Calu3 (cell line): ENCODE measurements at regions not wholly inside any gene's neighbourhood (a gene's known extent, or its start where the extent isn't known, plus 50 kb on each side); places are given as distances from the start of the nearest gene placed in this dataset.

Source experiments
- BruUV-seq: library from RNA; stranded (reverse); fragments of 400-500 nt; replicated peaks from 2 replicates; lab custom pipeline; 2021; lab: Mats Ljungman, UMichigan
- CTCF ChIA-PET: fragments of 300-600 bp; sonication (Branson Sonifier 250); formaldehyde crosslinking; loops from one replicate; lab custom pipeline; 2022; ENCODE audit warnings: antibody characterized with exemption; lab: Charles Lee
- DNase-seq: peaks from one replicate; pipeline ENCODE4 v3.0.0; 2022
- H3K27ac Mint-ChIP-seq: one replicate; pipeline ENCODE4 v1.8.0; 2022; ENCODE audit warnings: mixed read lengths; ENCODE audit not compliant: unreplicated experiment
- H3K27me3 Mint-ChIP-seq: one replicate; pipeline ENCODE4 v1.8.0; 2022; ENCODE audit warnings: mixed read lengths; ENCODE audit not compliant: unreplicated experiment
- H3K36me3 Mint-ChIP-seq: one replicate; pipeline ENCODE4 v1.8.0; 2022; ENCODE audit warnings: mild to moderate bottlenecking, moderate library complexity, mixed read lengths; ENCODE audit not compliant: insufficient read depth, unreplicated experiment
- H3K4me1 Mint-ChIP-seq: one replicate; pipeline ENCODE4 v1.8.0; 2022; ENCODE audit warnings: mild to moderate bottlenecking, low read depth, mixed read lengths; ENCODE audit not compliant: unreplicated experiment
- H3K4me3 Mint-ChIP-seq: one replicate; pipeline ENCODE4 v1.8.0; 2022; ENCODE audit warnings: mild to moderate bottlenecking, low read depth, moderate library complexity, mixed read lengths; ENCODE audit not compliant: unreplicated experiment
- H3K9me3 Mint-ChIP-seq: one replicate; pipeline ENCODE4 v1.8.0; 2022; ENCODE audit warnings: low read depth, mixed read lengths; ENCODE audit not compliant: unreplicated experiment
- CTCF ChIP-seq: fragments of 200-600 bp; IDR thresholded peaks from one replicate; pipeline ENCODE4 v1.8.0; 2022; ENCODE audit warnings: antibody characterized with exemption; ENCODE audit not compliant: unreplicated experiment
- intact Hi-C: fragments of 100-400 bp; cut with micrococcal nuclease; formaldehyde crosslinking; loops from one replicate; pipeline ENCODE4 v1.10.0; 2022; ENCODE audit not compliant: unreplicated experiment

GRCh38 chr13:110777251-110777820 is 63.8 kb downstream of the ING1 start:
- no TSS peak for BruUV-seq
- no peak overlapping the region for H3K4me3 Mint-ChIP-seq
- H3K36me3 Mint-ChIP-seq = no peaks in the 10 kb centered on the region
- intact Hi-C loops = no loop called here
- peaks cover 7% of the 10 kb centered on the region for H3K27me3 Mint-ChIP-seq
- no peaks in the 10 kb centered on the region for H3K4me1 Mint-ChIP-seq
- DNase-seq = no peak
- H3K9me3 Mint-ChIP-seq = no peaks in the 10 kb centered on the region
- no peak overlapping the region for H3K27ac Mint-ChIP-seq
- TF ChIP-seq CTCF = no peak
- CTCF ChIA-PET = no interaction called here

- Mint-ChIP-seq H3K27me3 (no peaks in the 10 kb centered on the region), H3K36me3 (no peaks in the 10 kb centered on the region), H3K27ac (no peak overlapping the region), H3K4me3 (no peak overlapping the region), H3K9me3 (no peaks in the 10 kb centered on the region), H3K4me1 (no peaks in the 10 kb centered on the region)
- BruUV-seq = no TSS peak
- no peak for TF ChIP-seq CTCF
- CTCF ChIA-PET = no interaction called here
- intact Hi-C loops = no loop called here
- DNase-seq = no peak
Observed at GRCh38 chr13:110779022-110779421, 65.5 kb downstream of the ING1 start.

GRCh38 chr13:110780422-110780821 is 66.9 kb downstream of the ING1 start:
- Mint-ChIP-seq H3K4me3 (no peak overlapping the region), H3K9me3 (no peaks in the 10 kb centered on the region)

GRCh38 chr13:110782185-110782584 is 68.7 kb downstream of the ING1 start:
- no TSS peak for BruUV-seq

More at GRCh38 chr13:110780422-110780821, 66.9 kb downstream of the ING1 start:
- no peak overlapping the region for H3K27ac Mint-ChIP-seq
- H3K27me3 Mint-ChIP-seq = no peaks in the 10 kb centered on the region
- H3K4me1 Mint-ChIP-seq = no peaks in the 10 kb centered on the region
- no peak for DNase-seq
- no peak for TF ChIP-seq CTCF
- CTCF ChIA-PET = no interaction called here
- BruUV-seq = no TSS peak
- intact Hi-C loops = no loop called here
- H3K36me3 Mint-ChIP-seq = no peaks in the 10 kb centered on the region

More at GRCh38 chr13:110782185-110782584, 68.7 kb downstream of the ING1 start:
- no peaks in the 10 kb centered on the region for H3K36me3 Mint-ChIP-seq
- no peak overlapping the region for H3K27ac Mint-ChIP-seq
- H3K9me3 Mint-ChIP-seq = no peaks in the 10 kb centered on the region
- H3K4me3 Mint-ChIP-seq = no peak overlapping the region
- no peaks in the 10 kb centered on the region for H3K4me1 Mint-ChIP-seq
- no peak for TF ChIP-seq CTCF
- DNase-seq = no peak
- CTCF ChIA-PET = no interaction called here
- intact Hi-C loops = no loop called here
- H3K27me3 Mint-ChIP-seq = peaks cover 12% of the 10 kb centered on the region
